K562 (cell line): ENCODE measurements at regions not wholly inside any gene's neighbourhood (a gene's known extent, or its start where the extent isn't known, plus 50 kb on each side); places are given as distances from the start of the nearest gene placed in this dataset.

Experiments
- KDM1A ChIP-seq, 2 experiments: fragments of 450-650 bp; IDR thresholded peaks; 2 replicates each; pipeline ENCODE4 v1.6.1; 2016; ENCODE audit warnings: mild to moderate bottlenecking in 2 of 2
- SIX5 ChIP-seq, 2 experiments: IDR thresholded peaks; 2 replicates each; pipeline ENCODE4 v1.6.1; 2011; ENCODE audit warnings: low read length in 2 of 2, borderline replicate concordance in 1 of 2, low read depth in 1 of 2, mild to moderate bottlenecking in 1 of 2, moderate library complexity in 1 of 2; ENCODE audit not compliant: insufficient read depth in 1 of 2
- STAT5B ChIP-seq: fragments of 250-450 bp; sonication (Bioruptor Pico); IDR thresholded peaks from 2 replicates; pipeline ENCODE4 v1.8.0; 2021; ENCODE audit warnings: mild to moderate bottlenecking, inconsistent platforms
- ZBTB17 ChIP-seq: fragments of 450-650 bp; formaldehyde crosslinking; IDR thresholded peaks from 2 replicates; pipeline ENCODE4 v1.4.0; 2020; ENCODE audit warnings: mild to moderate bottlenecking
- ZC3H8 ChIP-seq: fragments of 450-650 bp; IDR thresholded peaks from 2 replicates; pipeline ENCODE4 v1.6.1; 2017
- ZEB2 ChIP-seq: fragments of 450-650 bp; IDR thresholded peaks from 2 replicates; pipeline ENCODE4 v1.6.1; 2016
- TF ChIP-seq, protein P1 (sequence below): IDR thresholded peaks from 3 replicates; pipeline ENCODE4 v1.6.1; 2011; ENCODE audit warnings: borderline replicate concordance, mild to moderate bottlenecking, moderate library complexity; ENCODE audit not compliant: insufficient read length; ENCODE audit errors: extremely low read depth
- TF ChIP-seq, protein P2 (sequence below): sonication (generic); formaldehyde crosslinking; IDR thresholded peaks from 2 replicates; pipeline ENCODE4 v1.8.0; 2022; ENCODE audit warnings: mild to moderate bottlenecking, missing genetic modification reagents, borderline replicate concordance

- TF ChIP-seq, protein P1, sequence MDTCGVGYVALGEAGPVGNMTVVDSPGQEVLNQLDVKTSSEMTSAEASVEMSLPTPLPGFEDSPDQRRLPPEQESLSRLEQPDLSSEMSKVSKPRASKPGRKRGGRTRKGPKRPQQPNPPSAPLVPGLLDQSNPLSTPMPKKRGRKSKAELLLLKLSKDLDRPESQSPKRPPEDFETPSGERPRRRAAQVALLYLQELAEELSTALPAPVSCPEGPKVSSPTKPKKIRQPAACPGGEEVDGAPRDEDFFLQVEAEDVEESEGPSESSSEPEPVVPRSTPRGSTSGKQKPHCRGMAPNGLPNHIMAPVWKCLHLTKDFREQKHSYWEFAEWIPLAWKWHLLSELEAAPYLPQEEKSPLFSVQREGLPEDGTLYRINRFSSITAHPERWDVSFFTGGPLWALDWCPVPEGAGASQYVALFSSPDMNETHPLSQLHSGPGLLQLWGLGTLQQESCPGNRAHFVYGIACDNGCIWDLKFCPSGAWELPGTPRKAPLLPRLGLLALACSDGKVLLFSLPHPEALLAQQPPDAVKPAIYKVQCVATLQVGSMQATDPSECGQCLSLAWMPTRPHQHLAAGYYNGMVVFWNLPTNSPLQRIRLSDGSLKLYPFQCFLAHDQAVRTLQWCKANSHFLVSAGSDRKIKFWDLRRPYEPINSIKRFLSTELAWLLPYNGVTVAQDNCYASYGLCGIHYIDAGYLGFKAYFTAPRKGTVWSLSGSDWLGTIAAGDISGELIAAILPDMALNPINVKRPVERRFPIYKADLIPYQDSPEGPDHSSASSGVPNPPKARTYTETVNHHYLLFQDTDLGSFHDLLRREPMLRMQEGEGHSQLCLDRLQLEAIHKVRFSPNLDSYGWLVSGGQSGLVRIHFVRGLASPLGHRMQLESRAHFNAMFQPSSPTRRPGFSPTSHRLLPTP: no peak
- TF ChIP-seq SIX5 (IDR thresholded peaks at IDR 0.05; ENCODE audit: borderline replicate concordance in 1 of 2, insufficient read depth in 1 of 2, low read depth in 1 of 2, low read length in 2 of 2) (no peak), ZEB2 (no peak), STAT5B (CRISPR knock-in tag) (no peak), ZBTB17 (no peak), KDM1A (IDR thresholded peaks at IDR 0.05) (no peak), ZC3H8 (no peak)
- TF ChIP-seq, protein P2, sequence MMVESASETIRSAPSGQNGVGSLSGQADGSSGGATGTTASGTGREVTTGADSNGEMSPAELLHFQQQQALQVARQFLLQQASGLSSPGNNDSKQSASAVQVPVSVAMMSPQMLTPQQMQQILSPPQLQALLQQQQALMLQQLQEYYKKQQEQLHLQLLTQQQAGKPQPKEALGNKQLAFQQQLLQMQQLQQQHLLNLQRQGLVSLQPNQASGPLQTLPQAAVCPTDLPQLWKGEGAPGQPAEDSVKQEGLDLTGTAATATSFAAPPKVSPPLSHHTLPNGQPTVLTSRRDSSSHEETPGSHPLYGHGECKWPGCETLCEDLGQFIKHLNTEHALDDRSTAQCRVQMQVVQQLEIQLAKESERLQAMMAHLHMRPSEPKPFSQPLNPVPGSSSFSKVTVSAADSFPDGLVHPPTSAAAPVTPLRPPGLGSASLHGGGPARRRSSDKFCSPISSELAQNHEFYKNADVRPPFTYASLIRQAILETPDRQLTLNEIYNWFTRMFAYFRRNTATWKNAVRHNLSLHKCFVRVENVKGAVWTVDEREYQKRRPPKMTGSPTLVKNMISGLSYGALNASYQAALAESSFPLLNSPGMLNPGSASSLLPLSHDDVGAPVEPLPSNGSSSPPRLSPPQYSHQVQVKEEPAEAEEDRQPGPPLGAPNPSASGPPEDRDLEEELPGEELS: no peak
Measured at GRCh38 chr6:14231071-14231483, 113.5 kb downstream of the CD83 start (continued).
